ENCODE measurements at regions not wholly inside any gene's neighbourhood (a gene's known extent, or its start where the extent isn't known, plus 50 kb on each side); places are given as distances from the start of the nearest gene placed in this dataset.
"Not testable (repeated sequence)": the region's sequence is repeated elsewhere in the genome, so short reads cannot be mapped to it uniquely, and the experiment has no call there.

DNA sequence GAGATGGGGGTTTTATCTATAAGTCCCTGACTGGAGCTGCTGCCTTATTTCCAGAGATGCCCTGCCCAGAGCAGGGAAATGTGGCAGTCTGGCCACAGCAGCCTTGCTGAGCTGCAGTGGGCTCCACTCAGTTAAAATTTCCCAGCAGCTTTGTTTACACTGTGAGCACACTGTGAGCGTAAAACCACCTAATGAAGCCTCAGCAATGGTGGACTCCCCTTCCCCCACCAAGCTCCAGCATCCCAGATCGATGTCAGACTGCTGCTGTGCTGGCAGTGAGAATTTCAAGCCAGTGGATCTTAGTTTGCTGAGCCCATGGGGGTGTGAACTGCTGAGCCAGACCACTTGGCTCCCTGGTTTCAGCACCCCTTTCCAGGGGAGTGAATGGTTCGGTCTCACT lies 208.7 kb upstream of the RAI14 start:
- no peak for DNase-seq (ENCODE audit: low read depth)

- DNase-seq (ENCODE audit: low read depth), result no peak
Measured at GRCh38 chr5:34449639-34450038, 206.5 kb upstream of the RAI14 start.

- DNase-seq (ENCODE audit: low read depth), result no peak
Measured at GRCh38 chr5:34450338-34450737, 205.8 kb upstream of the RAI14 start.

- DNase-seq (ENCODE audit: low read depth), result no peak
Measured at GRCh38 chr5:34452170-34452828, 203.8 kb upstream of the RAI14 start.

DNA sequence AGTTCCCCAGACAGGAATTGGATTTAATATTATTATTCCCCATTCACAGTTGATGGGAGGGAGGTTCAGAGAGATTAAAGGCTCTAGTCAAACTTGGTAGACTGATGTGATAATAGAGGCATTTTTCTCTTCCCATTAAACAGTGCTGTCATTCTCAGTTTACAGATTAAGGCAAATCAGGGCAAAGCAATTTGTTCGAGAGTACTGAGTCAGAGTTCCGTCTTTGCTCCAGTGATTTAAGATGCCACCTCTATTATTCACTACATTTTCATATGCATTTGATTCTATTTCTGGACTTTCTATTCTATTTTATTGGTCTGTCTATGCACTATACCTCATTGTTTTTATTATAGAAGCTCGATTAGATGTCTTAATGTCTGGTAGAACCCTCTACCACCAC lies 201.0 kb upstream of the RAI14 start:
- DNase-seq (ENCODE audit: low read depth), result no peak

GRCh38 chr5:34459908-34460307 lies 196.2 kb upstream of the RAI14 start:
- no peak for DNase-seq (ENCODE audit: low read depth)

DNA sequence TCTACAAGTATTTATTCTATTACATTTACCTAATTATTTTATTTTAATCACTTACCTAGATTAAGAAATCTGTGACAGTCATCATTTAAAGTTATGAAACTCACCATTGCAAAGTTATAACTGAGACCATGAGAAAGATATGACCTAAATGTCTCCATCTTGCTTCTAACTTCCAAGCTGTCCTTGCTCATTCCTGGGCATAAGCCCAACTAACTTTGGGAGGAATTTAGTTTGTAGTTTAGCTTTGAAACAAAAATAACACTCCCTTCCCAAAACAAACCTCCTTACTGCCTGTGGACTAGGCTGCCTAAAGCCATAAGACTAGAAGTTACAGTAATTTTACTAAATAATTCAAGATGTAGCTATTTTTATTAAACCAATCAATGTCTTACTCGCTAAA lies 195.6 kb upstream of the RAI14 start:
- no peak for DNase-seq (ENCODE audit: low read depth)

DNA sequence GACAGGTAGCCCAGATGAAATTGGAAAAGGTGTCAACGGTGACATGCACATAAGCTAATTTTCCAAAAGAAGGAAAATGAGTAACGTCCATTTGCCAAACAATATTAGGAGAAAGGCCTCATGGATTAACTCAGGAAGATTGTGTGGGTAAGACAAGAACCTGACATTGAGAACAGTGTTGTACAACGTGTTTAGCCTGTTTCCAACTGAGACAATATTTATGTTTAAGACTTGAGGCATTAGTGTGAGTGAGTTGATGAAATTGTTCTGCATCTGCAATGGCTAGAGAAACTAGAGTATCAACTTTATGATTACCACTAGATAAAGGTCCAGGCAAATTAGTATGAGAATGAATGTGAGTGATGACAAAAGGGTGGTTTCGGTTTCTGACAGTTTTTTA lies 191.3 kb upstream of the RAI14 start:
- DNase-seq (ENCODE audit: low read depth), result no peak

GRCh38 chr5:34465301-34465700 lies 190.8 kb upstream of the RAI14 start:
- not testable (repeated sequence) for DNase-seq (ENCODE audit: low read depth)

DNA sequence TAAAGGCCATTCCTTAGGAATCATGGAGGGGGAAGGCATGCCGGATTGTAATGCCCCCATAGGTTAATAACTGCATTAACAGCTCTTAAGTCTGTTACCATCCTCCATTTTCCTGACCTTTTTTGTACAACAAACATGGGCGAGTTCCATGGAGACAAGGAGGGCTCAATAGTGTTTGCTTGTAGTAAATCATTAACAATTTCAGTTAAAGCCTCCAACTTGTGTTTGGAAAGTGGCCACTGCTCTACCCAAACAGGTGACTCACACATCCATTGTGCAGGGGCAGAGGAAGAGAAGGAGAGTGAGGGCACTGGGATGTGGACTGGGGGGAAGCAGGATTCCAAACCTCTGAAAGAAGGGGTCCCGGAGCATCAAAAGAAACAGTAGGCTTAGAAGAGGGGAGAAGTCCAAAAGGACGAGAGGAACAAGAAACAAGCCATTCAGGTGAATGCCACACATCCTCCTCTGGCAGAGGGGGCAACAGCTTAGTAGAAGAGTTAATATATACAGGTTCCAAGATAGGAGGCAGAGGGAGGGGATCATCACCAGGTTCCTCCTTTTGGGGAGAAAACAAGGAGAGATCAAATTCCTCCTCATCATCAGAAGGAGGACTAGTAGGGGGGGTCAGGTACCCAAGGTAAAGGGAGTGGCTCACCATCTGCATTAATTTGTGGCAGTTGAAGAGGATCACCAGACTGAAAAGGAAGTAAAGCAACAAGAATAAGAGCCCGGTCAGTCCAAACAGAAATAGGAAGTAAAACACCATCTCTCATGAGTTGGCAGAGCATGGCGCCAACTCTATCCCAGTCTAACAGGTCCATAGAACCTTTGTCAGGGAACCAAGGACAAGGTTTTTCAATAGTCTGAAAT lies 189.4 kb upstream of the RAI14 start:
- DNase-seq (ENCODE audit: low read depth), result not testable (repeated sequence)

GRCh38 chr5:34467436-34467835 lies 188.7 kb upstream of the RAI14 start:
- DNase-seq (ENCODE audit: low read depth), result no peak

- DNase-seq (ENCODE audit: low read depth), result not testable (repeated sequence)
Measured at GRCh38 chr5:34467984-34468383, 188.1 kb upstream of the RAI14 start.

GRCh38 chr5:34469971-34470370 lies 186.2 kb upstream of the RAI14 start:
- DNase-seq (ENCODE audit: low read depth), result no peak

GRCh38 chr5:34474573-34475021 lies 181.5 kb upstream of the RAI14 start:
- DNase-seq (ENCODE audit: low read depth), result no peak

GRCh38 chr5:34475249-34475966 lies 180.7 kb upstream of the RAI14 start:
- no peak for DNase-seq (ENCODE audit: low read depth)

- no peak for DNase-seq (ENCODE audit: low read depth)
Measured at GRCh38 chr5:34476941-34477565, 179.1 kb upstream of the RAI14 start.

DNA sequence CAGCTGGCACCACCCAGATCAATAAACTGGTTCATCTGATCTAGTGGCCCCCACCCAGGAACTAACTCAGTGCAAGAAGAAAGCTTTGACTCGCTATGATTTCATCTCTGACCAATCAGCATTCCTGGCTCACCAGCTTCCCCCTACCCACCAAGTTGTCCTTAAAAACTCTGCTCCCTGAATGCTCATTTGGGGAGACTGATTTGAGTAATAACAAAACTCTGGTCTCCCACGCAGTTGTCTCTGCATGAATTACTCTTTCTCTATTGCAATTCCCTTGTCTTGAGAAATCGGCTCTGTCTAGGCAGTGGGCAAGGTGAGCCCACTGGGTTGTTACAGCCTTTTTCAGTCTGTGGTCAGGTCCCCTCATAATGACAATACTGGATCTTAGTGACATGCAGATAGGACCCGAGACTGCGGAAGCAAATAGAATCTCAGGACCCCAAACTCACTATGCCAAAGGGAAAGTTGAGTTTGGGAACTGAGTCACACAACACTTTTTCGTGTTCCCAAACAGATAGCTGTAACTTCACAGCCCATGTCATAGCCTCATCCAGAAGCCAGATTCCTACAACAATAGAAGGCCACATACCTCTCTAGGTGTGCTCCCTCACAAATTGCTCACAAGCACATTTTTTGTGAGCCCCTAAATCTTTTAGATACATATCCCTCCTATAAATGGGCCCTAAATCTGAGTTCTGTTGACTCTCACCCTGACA lies 175.2 kb upstream of the RAI14 start:
- no peak for DNase-seq (ENCODE audit: low read depth)

DNA sequence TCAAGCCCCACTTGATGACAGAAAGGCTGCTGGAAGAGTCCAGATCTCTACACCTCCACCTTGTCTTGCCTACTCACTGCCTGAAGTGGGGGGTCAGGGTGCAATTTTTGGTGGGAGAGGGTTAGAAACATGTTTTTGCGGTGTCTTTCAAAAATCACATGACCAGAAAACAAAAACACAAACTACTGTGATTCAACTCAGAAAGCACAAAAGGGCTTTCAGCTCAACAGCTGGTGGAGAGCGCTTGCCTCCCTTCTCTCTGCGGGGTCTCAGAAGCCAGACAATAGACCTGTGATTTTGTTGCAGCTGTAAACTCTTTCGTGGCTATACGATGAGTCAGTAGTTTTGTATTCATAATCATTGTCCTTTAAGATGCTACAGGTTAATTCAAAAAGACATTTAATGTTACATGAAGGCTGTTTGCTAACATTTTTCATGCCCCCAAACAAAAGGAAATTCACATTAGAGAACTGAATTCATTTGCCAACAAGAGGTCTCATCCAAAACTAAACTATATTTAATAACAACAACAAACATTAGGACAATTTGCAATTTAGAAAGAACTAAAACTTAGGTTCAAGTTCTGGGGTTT lies 172.6 kb upstream of the RAI14 start:
- no peak for DNase-seq (ENCODE audit: low read depth)

- DNase-seq (ENCODE audit: low read depth), result no peak
Measured at GRCh38 chr5:34484216-34484920, 171.8 kb upstream of the RAI14 start.

DNA sequence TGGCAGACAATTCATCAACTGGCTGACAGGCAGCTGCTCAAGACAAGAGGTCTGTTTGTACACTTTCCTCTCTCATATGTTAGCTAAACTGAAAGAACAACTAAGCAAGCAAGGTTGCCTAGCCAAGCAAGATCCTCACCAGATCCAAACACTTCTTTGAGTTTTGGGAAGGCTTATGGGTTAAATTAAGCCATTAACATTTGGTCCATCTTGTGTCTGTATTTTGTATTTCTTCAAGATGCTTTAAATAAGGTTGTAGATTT lies 170.4 kb upstream of the RAI14 start:
- no peak for DNase-seq (ENCODE audit: low read depth)
